ENCODE measurements at regions not wholly inside any gene's neighbourhood (a gene's known extent, or its start where the extent isn't known, plus 50 kb on each side); places are given as distances from the start of the nearest gene placed in this dataset.
"Not testable (repeated sequence)": the region's sequence is repeated elsewhere in the genome, so short reads cannot be mapped to it uniquely, and the experiment has no call there.

- no peak for DNase-seq (ENCODE audit: low spot score)
These were observed 317.7 kb downstream of the LRRC70 start for GRCh38 chr5:62896121-62896893.

DNA sequence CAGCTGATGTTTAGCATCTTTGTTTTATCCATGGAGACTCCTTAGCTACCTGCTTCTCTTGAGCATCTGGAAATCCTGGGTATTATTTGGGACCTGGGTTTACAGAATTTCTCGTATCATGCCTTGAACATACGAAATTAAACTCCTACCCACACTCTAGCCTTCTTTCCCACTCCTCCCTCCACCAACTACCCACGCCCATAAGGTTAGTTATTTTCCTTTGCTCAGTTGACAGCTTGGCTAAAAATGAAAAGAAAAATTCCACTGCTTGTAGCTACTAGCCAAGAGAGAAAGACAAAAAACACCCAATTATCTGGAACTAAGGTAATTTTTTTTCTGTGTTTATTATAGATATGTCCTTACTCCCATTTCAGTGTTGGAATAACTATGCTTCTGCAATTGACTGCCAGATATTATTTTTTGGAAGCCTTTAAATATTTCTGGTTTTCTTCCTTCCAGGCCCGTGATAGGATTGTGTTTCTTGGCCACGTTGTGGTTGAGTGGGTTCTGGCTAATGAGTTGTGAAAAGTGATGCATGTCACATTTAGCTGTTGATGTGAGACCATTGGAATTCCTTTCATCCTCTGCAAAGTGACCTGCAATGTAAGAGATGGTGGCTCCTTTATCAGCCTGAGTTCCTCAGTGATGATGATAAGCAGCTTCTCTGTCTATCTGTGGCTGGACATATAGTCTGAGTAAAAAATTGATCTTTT lies 308.1 kb downstream of the LRRC70 start:
- DNase-seq (ENCODE audit: low spot score) = no peak

GRCh38 chr5:62837330-62837729 lies 258.7 kb downstream of the LRRC70 start:
- not testable (repeated sequence) for DNase-seq (ENCODE audit: low spot score)

GRCh38 chr5:62829604-62829986 lies 251.0 kb downstream of the LRRC70 start:
- no peak for DNase-seq (ENCODE audit: low spot score)

DNA sequence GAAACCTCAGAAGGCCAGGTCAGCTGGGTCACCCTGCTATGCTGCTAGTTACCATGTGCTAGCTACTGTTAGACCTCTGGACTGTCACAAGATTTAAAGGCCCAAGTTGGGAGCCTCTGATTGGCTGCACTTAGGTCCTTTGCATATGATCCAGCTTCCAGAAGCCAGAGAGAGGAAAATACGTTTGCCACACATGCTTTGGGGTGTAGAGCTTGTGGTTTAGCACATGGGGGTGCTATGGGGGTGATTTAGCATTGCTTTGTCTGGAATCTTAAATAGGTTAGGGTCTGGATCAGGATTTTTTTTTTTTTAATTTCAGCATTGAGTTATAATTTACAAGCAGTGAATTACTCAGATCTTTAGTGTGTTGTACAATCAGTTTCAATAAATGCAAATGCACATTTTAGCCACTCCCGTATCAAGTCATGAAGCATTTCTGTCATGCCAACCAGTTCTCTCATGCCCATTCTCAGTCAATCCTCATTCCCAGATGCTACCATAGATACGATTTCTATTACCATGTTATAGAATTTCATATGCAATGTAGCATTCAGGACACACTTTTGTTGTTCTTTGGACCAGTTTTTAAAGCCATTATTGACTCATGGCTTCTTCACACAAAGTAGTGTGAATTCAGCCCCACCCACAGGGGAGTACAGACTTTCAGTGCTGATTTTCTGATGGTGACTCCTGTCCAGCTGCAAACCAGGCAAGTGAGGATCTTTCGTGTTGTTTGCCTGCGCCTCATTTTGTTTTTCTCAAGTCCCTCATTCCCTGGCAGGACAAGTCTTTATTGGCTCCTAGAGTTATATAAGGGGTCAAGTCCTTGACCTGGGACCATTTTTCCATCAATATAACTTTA lies 250.4 kb downstream of the LRRC70 start:
- DNase-seq (ENCODE audit: low spot score) = no peak

GRCh38 chr5:62825623-62826220 lies 247.1 kb downstream of the LRRC70 start:
- no peak for DNase-seq (ENCODE audit: low spot score)

DNA sequence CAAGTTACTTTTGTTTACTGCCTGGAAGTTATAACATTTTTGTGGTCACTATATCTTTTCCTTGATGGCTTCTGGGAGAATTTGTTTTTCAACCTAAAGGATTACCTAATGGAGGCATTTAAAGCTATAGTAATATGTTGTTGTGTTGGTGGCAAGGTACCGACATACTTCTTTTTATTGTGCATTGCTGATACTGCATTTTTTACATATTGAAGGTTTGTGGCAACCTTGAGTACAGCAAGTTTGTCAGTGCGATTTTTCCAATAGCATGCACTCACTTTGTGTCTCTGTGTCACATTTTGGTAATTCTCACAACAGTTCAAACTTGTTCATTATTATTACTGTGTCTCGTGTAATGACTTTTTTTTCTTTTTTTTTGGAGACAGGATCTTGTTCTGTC lies 246.3 kb downstream of the LRRC70 start:
- no peak for DNase-seq (ENCODE audit: low spot score)

- not testable (repeated sequence) for DNase-seq (ENCODE audit: low spot score)
These were observed 238.4 kb downstream of the LRRC70 start for GRCh38 chr5:62817043-62817442.

DNA sequence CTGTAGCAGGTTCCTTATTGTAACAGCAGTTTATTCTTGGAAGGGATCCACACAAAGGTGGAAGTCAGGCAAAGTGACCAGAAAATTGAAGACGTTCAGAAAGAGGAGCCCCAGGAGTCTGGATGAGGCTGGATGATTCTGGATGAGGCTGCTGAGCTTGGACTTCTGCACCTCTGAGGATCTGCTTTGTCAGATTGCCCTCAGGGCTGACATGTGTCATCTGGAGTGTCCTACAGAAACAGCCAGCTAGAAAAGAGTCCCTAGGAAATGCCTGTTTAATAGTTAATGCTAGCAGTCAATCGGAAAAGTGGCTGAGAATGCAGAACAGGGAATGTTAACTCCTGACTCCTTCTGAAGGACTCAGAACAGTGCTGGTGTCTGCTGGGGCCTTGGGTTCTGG lies 236.4 kb downstream of the LRRC70 start:
- DNase-seq (ENCODE audit: low spot score) = no peak

- DNase-seq (ENCODE audit: low spot score) = no peak
These were observed 234.1 kb downstream of the LRRC70 start for GRCh38 chr5:62812621-62813255.

DNA sequence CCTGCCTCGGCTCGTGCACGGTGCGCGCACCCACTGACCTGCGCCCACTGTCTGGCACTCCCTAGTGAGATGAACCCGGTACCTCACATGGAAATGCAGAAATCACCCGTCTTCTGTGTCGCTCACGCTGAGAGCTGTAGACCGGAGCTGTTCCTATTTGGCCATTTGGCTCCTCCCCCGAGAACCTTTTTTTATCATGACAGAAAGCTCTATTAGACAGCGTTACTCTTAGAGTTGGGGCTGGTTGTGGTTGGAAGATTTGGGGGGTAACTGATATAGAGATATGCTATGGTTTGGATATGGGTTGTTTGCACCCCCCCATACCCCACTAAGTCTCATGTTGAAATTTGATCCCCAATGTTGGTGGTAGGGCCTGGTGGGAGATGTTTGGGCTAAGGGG lies 226.2 kb downstream of the LRRC70 start:
- DNase-seq (ENCODE audit: low spot score) = not testable (repeated sequence)

GRCh38 chr5:62795926-62796325 lies 217.3 kb downstream of the LRRC70 start:
- no peak for DNase-seq (ENCODE audit: low spot score)

GRCh38 chr5:62794456-62794855 lies 215.8 kb downstream of the LRRC70 start:
- no peak for DNase-seq (ENCODE audit: low spot score)

DNA sequence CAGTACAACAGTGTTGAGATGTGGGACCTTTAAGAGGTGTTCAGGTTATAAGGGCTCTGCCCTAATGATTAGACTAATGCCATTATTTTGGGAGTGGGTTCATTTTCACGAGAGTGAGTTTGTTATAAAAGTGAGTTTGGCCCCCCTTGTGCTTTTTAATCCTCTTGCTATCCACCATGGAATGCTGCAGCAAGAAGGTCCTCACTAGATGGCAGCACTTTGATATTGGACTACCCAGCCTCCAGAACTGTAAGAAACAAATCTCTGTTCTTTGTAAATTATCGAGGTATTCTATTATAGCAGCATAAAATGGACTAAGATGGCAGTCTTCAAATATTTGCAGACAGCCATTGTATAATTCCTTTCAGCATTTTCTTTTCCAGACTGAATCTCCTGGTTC lies 212.4 kb downstream of the LRRC70 start:
- DNase-seq (ENCODE audit: low spot score) = no peak

DNA sequence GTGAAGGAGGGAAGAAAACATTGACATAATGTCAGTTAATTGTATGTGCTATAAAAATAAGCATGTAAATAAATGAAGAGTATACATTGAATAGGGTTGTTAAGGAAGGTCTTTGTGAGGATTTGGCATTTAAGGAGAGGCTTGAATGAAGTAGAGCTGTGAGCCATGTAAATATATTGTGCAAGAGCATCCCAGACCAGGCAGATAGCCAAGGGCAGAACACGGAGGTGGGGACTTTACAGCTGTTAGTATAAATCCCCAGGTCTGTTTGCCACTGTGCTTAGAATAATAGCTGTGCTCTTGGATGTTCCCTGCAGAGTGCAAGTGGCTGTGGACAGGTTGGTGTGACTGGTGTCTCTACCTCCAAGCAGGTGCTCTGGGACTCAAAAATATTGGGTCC lies 211.7 kb downstream of the LRRC70 start:
- no peak for DNase-seq (ENCODE audit: low spot score)

GRCh38 chr5:62786099-62786498 lies 207.5 kb downstream of the LRRC70 start:
- DNase-seq (ENCODE audit: low spot score) = no peak

DNA sequence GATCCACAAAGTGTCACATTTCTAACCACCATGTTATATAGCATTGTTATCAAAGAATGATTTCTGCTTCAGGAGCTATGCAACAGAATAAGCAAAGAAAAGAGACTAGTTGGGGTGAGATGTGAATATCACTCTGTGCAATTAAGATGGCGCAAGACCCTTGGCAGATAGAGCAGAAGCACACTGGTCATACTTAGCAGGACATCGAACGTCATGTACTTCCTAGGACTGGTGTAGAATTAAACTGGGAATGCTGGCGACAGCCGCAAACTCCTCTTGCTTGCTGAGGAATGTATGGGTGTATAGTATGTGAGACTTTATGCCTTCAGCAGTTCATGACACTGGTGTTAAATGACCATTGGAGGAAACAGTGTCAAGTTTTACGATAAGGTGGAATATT lies 207.0 kb downstream of the LRRC70 start:
- DNase-seq (ENCODE audit: low spot score) = no peak

DNA sequence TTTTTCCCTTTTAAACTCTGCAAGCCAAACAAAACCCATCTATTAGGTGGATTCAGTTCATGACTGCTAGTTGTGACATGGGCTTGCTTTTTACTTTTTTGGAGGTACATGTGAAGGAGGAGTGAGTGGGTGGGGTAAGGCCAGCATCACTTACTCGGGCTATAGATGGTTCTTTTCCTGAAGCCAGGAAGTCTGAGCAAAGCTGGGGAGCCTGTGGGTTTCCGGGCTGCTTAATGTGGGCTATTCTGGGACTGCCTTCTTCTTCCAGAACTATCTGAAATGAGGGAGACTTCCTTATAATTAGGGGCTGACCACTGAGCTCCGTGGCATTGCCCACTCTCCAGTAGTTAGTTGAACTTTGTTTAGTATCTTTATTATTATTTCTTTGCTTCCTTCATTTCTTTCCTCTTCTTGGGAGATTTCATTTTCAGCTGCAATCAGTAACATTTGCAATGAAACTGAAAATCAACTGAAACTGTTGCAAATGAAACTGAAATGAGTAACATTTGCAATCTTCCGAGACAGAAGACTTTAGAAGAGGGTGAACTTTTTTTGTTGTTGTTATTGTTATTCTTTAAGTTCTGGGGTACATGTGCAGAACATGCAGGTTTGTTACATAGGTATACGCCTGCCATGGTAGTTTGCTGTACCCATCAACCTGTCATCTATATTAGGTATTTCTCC lies 204.9 kb downstream of the LRRC70 start:
- no peak for DNase-seq (ENCODE audit: low spot score)

DNA sequence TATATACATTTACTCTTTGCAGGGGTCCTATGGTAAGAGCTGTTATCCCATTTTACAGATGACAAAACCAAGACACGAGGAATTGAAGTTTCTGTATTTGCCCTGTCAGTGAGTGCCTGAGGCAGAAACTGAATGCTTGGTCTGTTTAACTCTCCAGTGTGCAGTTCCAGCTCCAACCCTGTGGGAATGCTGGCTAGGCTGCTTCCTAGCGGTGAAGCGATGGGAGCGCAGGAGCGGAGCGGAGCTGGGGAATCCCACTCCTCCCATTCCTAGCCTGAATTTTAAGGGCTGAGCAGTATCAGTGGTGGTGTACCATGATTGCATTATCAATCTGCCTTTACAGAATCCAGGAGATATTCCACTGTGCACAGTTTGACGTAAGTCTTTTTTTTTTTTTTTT lies 202.3 kb downstream of the LRRC70 start:
- DNase-seq (ENCODE audit: low spot score) = no peak

DNA sequence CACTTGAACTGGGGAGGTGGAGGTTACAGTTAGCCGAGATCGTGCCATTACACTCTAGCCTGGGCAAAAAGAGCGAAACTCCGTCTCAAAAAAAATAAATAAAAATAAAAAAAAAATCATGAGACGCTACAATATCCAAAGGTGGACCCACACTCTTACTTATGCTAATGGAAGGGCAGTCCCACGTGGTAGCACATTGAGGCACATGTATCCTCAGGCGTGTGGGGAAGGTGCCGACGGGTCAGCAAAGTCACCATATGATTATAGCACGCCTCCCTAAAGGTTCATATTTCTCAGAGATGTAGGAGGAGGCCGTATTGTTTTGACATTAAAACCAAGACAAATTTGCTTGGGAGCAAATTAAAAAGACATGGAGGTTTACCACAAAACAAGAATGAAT lies 201.6 kb downstream of the LRRC70 start:
- no peak for DNase-seq (ENCODE audit: low spot score)

- DNase-seq (ENCODE audit: low spot score) = no peak
These were observed 200.4 kb downstream of the LRRC70 start for GRCh38 chr5:62779010-62779422.

All from left forelimb (tissue), 1 donor.